GM12878 (cell line): ENCODE measurements at regions not wholly inside any gene's neighbourhood (a gene's known extent, or its start where the extent isn't known, plus 50 kb on each side); places are given as distances from the start of the nearest gene placed in this dataset.
A peak's percentile ranks its signal among the peaks of the same experiment; 100 is the strongest.

Source experiments
- CREM ChIP-seq: IDR thresholded peaks from 2 replicates; pipeline ENCODE4 v1.6.1; 2014; ENCODE audit warnings: antibody characterized with exemption, low read depth
- ELK1 ChIP-seq: IDR thresholded peaks from 2 replicates; pipeline ENCODE4 v1.6.1; 2012; ENCODE audit warnings: low read depth, low read length, improper control_type of control experiment
- HDAC6 ChIP-seq: fragments of 200-600 bp; sonication (generic); IDR thresholded peaks from one replicate; pipeline ENCODE4 v1.8.0; 2017; ENCODE audit warnings: antibody characterized with exemption; ENCODE audit not compliant: unreplicated experiment
- IKZF2 ChIP-seq, 2 experiments: fragments of 450-650 bp; IDR thresholded peaks; 2 replicates each; pipeline ENCODE4 v1.6.1; 2017; ENCODE audit warnings: mild to moderate bottlenecking in 2 of 2, moderate library complexity in 2 of 2
- JUNB ChIP-seq: IDR thresholded peaks from 2 replicates; pipeline ENCODE4 v1.6.1; 2016; ENCODE audit warnings: antibody characterized with exemption, mild to moderate bottlenecking
- KDM1A ChIP-seq: fragments of 200-600 bp; sonication (generic); IDR thresholded peaks from 2 replicates; pipeline ENCODE4 v1.6.1; 2016; ENCODE audit warnings: borderline replicate concordance
- KLF5 ChIP-seq: fragments of 450-650 bp; IDR thresholded peaks from 2 replicates; pipeline ENCODE4 v1.6.1; 2014; ENCODE audit warnings: mild to moderate bottlenecking; ENCODE audit not compliant: partially characterized antibody
- LARP7 ChIP-seq: fragments of 450-650 bp; IDR thresholded peaks from 2 replicates; pipeline ENCODE4 v1.6.1; 2017; ENCODE audit warnings: mild to moderate bottlenecking
- MLLT1 ChIP-seq: fragments of 450-650 bp; IDR thresholded peaks from 2 replicates; pipeline ENCODE4 v1.6.1; 2016; ENCODE audit warnings: mild to moderate bottlenecking
- RB1 ChIP-seq: fragments of 450-650 bp; formaldehyde crosslinking; IDR thresholded peaks from 2 replicates; pipeline ENCODE4 v1.6.1; 2017; ENCODE audit warnings: mild to moderate bottlenecking, borderline replicate concordance
- SMAD5 ChIP-seq: IDR thresholded peaks from 2 replicates; pipeline ENCODE4 v1.6.1; 2016; ENCODE audit warnings: antibody characterized with exemption, low read depth
- ZNF687 ChIP-seq: fragments of 450-650 bp; IDR thresholded peaks from 2 replicates; pipeline ENCODE4 v1.6.1; 2017; ENCODE audit warnings: mild to moderate bottlenecking, moderate library complexity
- TF ChIP-seq, protein P1 (sequence below): fragments of 450-650 bp; formaldehyde crosslinking; IDR thresholded peaks from 2 replicates; pipeline ENCODE4 v1.4.0; 2020; ENCODE audit warnings: mild to moderate bottlenecking, moderate library complexity
- TF ChIP-seq, protein P2 (sequence below): IDR thresholded peaks from 2 replicates; pipeline ENCODE4 v1.6.1; 2011; ENCODE audit warnings: low read depth, mild to moderate bottlenecking, low read length, moderate library complexity, borderline replicate concordance; ENCODE audit errors: extremely low read depth
- TF ChIP-seq, protein P3 (sequence below): fragments of 450-650 bp; IDR thresholded peaks from 2 replicates; pipeline ENCODE4 v1.6.1; 2017; ENCODE audit warnings: mild to moderate bottlenecking, low read depth, inconsistent platforms; ENCODE audit not compliant: poor library complexity, severe bottlenecking

DNA sequence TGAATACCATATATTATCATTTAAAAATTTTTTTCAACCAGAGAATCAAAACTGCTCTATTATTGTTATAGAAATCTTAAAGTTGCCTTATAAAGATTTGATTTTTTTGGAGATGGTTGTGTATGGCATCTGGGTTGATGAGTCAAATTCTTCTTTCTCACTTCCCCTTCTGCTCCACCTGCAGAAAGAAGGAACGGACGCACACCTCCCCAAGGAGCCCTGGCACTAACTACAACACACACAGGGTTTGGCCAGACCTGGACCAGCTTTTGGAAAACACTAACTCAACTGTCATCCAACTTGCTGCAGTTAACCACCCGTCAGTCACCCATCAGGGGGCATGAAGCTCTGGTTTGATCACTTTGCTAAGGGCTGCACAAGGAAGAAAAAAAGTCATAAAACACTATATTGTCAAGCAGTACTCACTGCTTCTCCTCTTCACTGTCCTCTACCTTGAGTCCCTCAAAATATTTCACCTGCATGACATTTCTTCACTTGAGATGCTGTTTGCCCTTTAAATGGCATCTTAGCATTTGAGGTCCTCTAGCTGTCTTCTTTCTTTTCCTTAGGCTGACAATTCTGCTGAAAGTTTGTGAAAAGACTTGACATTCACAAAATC lies 266.7 kb upstream of the PHF14 start (continued):
- TF ChIP-seq, protein P1, sequence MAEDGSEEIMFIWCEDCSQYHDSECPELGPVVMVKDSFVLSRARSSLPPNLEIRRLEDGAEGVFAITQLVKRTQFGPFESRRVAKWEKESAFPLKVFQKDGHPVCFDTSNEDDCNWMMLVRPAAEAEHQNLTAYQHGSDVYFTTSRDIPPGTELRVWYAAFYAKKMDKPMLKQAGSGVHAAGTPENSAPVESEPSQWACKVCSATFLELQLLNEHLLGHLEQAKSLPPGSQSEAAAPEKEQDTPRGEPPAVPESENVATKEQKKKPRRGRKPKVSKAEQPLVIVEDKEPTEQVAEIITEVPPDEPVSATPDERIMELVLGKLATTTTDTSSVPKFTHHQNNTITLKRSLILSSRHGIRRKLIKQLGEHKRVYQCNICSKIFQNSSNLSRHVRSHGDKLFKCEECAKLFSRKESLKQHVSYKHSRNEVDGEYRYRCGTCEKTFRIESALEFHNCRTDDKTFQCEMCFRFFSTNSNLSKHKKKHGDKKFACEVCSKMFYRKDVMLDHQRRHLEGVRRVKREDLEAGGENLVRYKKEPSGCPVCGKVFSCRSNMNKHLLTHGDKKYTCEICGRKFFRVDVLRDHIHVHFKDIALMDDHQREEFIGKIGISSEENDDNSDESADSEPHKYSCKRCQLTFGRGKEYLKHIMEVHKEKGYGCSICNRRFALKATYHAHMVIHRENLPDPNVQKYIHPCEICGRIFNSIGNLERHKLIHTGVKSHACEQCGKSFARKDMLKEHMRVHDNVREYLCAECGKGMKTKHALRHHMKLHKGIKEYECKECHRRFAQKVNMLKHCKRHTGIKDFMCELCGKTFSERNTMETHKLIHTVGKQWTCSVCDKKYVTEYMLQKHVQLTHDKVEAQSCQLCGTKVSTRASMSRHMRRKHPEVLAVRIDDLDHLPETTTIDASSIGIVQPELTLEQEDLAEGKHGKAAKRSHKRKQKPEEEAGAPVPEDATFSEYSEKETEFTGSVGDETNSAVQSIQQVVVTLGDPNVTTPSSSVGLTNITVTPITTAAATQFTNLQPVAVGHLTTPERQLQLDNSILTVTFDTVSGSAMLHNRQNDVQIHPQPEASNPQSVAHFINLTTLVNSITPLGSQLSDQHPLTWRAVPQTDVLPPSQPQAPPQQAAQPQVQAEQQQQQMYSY (CRISPR knock-in tag) = no peak
- TF ChIP-seq LARP7 (no peak), MLLT1 (no peak), KDM1A (no peak), CREM (peak; percentile 69), JUNB (peak; percentile 95), HDAC6 (no peak), IKZF2 (IDR thresholded peaks at IDR 0.05) (peak; percentile 31 to 62; a peak in 2 of 4 replicates), RB1 (no peak), ELK1 (no peak), ZNF687 (no peak), SMAD5 (no peak), KLF5 (no peak)
- TF ChIP-seq, protein P2, sequence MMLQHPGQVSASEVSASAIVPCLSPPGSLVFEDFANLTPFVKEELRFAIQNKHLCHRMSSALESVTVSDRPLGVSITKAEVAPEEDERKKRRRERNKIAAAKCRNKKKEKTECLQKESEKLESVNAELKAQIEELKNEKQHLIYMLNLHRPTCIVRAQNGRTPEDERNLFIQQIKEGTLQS = no peak
- TF ChIP-seq, protein P3, sequence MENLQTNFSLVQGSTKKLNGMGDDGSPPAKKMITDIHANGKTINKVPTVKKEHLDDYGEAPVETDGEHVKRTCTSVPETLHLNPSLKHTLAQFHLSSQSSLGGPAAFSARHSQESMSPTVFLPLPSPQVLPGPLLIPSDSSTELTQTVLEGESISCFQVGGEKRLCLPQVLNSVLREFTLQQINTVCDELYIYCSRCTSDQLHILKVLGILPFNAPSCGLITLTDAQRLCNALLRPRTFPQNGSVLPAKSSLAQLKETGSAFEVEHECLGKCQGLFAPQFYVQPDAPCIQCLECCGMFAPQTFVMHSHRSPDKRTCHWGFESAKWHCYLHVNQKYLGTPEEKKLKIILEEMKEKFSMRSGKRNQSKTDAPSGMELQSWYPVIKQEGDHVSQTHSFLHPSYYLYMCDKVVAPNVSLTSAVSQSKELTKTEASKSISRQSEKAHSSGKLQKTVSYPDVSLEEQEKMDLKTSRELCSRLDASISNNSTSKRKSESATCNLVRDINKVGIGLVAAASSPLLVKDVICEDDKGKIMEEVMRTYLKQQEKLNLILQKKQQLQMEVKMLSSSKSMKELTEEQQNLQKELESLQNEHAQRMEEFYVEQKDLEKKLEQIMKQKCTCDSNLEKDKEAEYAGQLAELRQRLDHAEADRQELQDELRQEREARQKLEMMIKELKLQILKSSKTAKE = no peak
